Stimulated activated CD8-positive, alpha-beta memory T cell treated with anti-CD3 and anti-CD28 coated beads, Interleukin-2, amount 100 ng/mL, for 48 hours (primary cell): ENCODE measurements at regions not wholly inside any gene's neighbourhood (a gene's known extent, or its start where the extent isn't known, plus 50 kb on each side); places are given as distances from the start of the nearest gene placed in this dataset.

ENCODE experiments used
- DNase-seq, 2 donors: peaks; one replicate each; pipeline ENCODE4 v3.0.0-alpha.2; 2020; ENCODE audit warnings: low read depth in 2 of 2

DNA sequence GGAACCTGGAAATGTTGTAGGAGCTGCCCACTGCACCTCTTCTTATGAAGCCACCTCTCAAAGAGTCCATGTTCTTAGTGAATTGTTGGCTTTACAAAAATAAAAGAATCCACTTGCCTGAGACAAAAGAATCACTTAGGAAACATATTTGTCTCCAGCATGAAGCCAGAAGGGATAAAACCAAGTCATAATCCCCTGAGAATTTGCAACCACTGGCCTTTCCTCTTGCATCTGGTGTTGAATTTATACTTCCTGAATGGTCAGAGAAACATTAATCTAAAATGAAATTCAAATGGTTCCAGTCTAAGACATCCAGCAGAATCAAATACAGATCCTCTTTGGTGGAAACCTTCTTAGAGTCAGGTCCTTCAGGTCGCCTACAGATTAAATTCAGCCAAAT lies 192.5 kb upstream of the ECI2 start:
- DNase-seq: no peak

DNA sequence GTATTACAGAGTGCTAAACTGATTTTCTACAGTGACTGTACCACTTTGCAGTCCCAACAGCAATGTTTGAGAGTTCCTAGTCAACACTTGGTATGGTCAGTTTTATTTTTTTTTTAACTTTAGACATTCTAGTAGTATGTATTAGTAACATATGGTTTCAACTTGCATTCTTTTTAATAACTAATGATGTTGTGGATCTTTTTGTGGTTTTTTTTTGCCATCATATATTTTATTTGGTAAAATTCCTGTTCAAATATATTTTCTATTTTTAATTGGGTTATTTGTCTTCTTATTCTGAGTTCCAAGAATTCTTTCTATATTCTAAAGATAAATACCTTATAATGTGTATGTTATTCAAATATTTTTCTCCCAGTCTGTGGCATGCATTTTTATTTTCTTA lies 189.4 kb upstream of the ECI2 start:
- no peak for DNase-seq

- no peak for DNase-seq
These were observed 187.9 kb upstream of the ECI2 start for GRCh38 chr6:4323322-4323721.

GRCh38 chr6:4322846-4323309 lies 187.5 kb upstream of the ECI2 start:
- no peak for DNase-seq

- DNase-seq: no peak
These were observed 186.9 kb upstream of the ECI2 start for GRCh38 chr6:4322134-4322845.

DNA sequence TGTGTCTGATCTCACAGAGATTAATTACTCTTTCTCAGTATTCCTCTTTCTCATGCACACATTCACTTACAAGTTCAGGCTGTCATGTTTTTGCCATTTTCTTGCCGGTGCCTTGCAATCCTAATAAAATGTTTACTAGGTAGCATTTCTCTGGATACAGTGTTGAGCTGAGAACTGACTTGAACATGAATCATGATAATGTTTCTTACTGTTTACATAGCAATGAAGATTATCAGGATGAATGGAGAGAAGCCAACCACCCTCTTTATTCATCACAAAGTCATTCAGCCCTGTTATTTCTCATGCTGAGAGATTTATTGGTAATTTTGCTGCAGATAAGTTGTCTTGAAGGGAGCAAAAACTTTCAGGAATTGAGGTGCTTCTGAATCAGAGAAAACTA lies 185.5 kb upstream of the ECI2 start:
- DNase-seq: no peak

DNA sequence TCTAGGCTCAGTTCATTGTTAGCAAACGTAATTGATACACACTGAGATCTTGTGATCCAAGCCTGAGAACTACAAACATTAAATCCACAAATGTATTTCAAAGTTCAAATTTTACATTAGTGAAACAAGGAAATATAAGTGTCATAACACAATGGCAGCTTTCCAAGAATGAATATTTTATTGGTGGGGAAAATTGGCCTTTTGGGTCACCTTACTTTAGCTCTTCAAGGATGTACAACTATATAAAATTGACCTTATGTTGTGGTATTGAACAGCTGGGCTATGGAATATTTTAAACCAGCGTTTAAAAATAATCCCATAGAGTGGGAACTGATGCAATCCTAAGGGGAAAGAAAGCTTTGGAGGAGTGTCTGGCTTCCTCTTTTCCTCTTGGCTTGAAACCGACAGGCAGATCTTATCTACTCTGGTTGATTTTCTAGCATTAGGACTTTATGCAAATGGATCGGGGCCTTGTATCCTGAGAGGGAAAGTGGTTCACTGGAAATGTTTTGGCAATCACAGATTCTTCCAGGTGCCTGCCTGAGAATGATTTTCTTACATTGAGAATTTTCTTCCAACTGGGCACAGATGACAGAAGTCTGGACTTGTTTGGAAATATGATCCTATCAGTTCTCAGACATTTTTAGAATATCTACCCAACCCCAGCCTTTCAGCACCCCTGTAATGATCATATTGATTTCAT lies 184.8 kb upstream of the ECI2 start:
- DNase-seq: no peak

GRCh38 chr6:4318321-4318720 lies 182.9 kb upstream of the ECI2 start:
- DNase-seq: no peak

DNA sequence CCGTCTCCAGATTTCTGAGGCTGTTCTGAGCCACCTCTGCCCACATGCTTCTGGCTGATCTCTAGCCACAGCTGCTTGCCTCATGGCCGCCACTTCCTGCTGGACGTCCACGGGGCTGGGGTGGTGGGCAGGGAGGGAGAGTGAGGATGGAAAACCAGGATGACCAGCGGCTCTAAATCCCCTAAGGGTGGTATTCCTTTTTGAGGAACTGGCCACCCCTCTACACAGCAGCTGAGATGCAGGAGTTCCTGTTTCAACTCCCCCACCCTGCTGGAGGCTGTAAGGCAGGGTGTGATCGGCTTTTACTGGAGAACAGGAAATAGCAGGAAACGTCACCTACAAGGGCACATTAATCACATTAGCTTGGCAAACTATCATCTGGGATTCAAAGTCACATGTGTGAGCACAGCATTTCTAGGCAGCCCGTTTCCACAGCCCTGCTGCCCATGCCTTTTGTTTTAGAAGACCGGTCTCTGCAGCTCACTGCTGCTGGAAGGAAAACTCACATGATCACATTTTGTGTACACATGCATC lies 181.6 kb upstream of the ECI2 start:
- DNase-seq: no peak

GRCh38 chr6:4314201-4314707 lies 178.9 kb upstream of the ECI2 start:
- no peak for DNase-seq

DNA sequence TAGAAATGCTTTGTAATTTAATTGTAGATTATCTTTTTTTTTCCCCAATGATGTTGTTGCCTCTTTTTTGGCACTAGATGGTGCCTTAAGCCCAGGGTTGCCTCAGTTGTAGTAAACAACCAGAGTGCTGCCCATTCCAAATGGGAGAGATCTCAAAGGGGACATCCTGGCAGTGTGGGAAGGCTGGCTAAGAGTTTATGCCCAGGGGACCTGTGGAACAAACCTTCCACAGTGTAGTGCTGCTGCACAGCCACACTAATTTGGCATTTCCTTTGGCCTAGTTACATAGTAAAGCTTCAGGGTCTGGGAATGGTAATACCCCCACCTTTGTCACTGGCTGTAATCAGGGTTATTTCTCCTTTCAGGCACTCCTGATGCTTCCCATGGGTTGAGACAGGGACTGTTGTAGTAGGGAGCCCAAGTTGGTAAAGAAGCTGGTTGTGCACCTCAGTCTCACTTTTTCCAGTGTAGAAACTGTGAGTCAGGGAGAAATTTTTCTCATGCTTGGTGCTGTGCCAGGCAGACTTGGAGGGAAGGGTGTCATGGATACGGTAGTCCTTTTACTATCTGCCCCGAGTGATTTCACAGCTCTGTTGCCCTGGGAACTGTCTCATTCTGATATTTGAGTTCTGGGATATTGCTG lies 177.8 kb upstream of the ECI2 start:
- DNase-seq: no peak

DNA sequence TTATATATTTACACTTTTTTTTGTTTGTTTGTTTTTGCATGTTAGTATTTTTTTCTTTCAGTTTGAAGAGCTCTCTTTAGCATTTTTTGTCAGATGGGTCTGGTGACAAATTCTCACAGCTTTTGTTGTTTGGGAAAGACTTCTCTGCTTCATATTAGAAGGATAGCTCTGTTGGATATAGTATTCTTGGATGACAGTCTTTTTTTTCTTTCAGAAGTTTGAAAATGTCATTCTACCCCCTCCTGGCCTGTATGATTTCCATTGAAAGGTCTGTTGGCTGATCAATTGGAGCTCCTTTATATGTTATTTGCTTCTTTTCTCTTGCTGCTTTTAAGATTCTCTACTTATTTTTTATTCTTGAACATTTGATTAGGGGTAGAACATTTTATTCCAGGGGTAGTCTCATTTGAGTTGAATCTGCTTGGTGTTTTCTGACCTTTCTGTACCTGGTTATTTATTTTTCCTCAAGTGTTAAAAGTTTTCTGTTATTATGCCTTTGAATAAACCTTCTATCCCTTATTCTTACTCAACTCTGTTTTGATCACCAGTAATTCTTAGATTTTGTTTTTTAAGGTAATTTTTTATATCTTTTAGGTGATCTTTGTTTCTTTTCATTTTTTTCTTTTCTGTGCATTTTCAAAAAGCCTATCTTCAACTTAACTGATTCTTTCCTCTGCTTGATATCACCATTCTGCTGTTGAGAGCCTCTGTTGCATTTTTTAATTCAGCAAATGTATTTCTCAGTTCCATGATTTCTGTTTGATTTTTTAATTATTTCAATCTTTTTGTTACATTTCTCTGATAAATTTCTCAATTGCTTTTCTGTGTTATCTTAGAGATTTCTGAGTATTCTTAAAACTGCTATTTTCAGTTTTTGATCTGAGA lies 176.8 kb upstream of the ECI2 start:
- DNase-seq: no peak

DNA sequence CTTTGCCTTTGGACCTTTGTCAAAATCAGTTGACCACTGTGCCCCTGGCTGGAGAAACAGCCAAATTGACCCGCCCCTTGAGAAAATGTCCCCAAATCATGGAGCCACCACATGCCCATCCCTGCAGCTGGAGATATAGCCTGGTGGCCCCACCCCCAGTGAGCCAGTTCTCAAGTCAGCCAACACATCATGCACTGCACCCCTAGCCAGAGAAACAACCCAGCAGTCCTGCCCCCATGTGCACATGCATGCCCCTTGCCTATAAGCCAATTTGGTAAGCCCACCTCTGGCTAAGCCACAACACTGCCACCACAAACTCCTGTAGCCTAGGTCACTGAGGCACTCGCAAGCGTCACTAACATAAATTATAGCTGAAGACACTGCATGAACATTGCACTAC lies 174.2 kb upstream of the ECI2 start:
- DNase-seq: no peak

DNA sequence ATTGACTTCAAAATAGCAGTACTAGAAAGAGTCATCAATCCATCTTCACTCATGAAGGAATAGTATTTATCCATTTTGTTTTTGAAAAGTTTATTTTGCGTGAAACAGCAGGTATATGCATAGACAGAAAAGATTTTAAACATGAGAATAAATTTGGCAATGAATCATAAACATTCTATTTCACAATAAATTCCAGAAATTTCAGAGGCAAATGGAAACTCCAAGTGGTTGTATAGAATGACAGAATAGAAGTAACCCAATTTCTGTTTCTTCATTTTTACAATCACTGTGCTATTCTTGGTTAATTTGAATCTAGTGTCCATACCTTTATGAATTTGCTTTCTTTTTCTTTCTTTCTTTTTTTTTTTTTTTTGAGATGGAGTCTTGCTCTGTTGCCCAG lies 173.0 kb upstream of the ECI2 start:
- no peak for DNase-seq

DNA sequence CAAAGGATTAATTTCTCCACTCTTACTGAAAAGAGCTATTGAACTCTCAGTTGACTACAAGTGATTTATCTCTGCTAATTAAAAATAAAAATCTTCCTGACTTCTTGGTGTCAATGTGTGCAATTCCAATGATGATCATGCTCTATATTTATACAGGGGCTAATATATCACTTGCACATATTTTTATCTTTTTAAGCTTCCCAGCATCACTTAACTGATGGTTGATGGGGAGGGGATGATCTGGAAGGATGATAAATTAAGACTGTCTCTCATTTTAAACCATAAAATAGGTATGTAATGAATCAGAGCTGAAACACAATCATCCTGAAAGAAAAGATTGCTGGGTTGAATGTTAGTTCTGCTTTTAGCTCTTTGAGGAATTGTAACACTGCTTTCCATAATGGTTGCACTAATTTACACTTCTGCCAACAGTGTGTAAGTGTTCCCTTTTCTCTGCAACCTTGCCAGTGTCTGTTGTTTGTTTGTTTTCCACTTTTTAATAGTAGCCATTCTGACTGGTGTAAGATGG lies 169.6 kb upstream of the ECI2 start:
- no peak for DNase-seq

DNA sequence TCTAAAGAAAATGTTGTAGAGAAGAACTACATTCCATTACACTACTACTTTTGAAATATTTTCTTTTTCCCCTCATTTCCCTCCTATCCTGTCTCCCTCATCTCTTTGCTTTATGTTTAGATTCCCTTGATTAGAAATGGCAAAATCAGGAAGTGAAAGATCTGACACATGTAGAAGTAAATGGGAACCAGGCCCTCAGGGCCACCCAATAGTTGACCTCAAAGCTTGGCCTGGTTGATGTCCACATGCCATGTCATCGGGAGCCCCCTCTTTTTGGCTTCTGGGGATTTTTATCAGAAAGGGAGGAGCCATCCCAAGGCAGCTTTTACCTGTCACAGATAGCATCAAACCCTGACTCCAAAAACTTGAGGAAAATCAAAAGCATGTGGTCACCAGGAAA lies 168.3 kb upstream of the ECI2 start:
- DNase-seq: no peak

DNA sequence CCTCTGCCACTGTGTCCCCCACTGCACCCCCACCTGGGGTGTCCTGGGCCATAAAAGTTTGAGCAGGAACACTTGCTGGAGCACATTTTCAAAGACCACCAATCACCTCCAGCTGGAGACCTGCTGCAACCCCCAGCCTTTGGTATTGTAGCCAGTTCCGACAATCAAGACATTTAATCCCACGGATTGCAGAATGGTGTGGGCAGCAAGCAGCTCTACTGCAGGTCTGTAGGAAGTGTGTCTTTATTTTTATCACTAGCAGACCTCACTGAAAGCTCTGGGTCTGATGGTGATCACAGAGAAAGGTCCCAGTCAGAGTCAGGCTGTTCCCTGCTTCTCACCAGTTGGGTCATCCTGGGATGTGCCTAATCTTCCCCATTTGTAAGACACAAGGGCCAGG lies 167.1 kb upstream of the ECI2 start:
- no peak for DNase-seq

DNA sequence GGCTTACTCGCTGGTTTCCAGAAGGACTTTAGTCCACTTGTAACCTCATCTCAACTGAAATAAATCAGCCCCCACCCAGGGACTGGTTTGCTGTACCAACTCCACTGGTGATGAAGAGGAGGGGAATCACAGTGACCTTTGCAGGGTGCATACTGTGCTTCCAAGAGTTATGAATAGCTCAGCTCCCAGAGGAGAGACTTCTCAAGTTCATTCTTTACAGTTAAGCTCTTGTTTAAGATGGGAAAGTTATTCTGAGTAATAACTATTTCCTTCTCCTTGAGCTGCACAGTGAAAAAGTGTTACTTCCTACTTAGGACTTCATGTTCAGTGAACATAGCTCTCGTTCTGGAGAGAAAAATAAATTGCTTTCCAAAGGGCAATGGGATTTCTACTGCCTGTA lies 166.5 kb upstream of the ECI2 start:
- no peak for DNase-seq

DNA sequence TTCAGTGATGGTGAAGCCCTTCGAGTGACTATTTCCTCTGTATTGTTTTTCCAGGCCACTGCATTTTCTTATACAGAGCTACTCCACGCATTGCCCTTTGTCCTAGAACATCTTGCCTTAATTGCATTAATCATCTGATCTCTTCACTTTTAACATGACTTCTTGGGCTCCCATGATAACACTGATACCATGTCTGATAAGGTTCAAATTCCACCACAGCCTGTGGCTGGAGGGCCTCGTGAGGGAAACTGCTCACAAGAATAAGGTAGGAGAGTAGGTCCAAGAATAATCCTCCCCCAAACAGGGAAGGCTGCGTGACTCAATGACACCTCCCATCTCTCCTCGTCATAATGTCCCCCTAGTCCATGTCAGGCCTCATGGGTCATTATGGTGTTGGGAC lies 165.5 kb upstream of the ECI2 start:
- no peak for DNase-seq

DNA sequence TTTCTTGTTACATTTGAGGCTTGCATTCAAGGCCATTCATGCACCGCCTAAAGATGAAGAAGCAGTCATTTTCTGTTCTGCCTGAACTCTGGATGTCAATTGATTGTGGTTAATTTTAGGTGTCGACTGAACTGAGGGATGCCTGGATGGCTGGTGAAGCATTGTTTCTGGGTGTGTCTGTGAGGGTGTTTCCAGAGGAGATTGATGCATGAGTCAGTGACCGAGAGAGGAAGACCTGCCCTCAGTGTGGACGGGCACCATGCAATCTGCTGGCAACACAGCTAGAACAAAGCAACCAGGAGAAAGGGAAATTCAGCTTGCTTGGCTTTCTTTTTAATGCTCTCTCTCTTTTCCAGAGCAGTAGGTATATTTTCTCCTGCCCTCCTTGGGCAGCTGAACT lies 164.1 kb upstream of the ECI2 start:
- DNase-seq: no peak

GRCh38 chr6:4297348-4297747 lies 162.0 kb upstream of the ECI2 start:
- no peak for DNase-seq
